Suprapubic skin (tissue), 4 donors: ENCODE measurements at regions not wholly inside any gene's neighbourhood (a gene's known extent, or its start where the extent isn't known, plus 50 kb on each side); places are given as distances from the start of the nearest gene placed in this dataset.
"Not testable (repeated sequence)": the region's sequence is repeated elsewhere in the genome, so short reads cannot be mapped to it uniquely, and the experiment has no call there.

ENCODE experiments used
- CTCF ChIP-seq, 2 donors: fragments of 200-600 bp in 1 of 2; fragments of 450-650 bp in 1 of 2; sonication (generic) in 1 of 2; IDR thresholded peaks; one replicate each; pipeline ENCODE4 v1.5.1; 2016 to 2019; ENCODE audit warnings: antibody characterized with exemption in 2 of 2, mild to moderate bottlenecking in 1 of 2, moderate library complexity in 1 of 2
- EP300 ChIP-seq: sonication (generic); formaldehyde crosslinking; IDR thresholded peaks from one replicate; pipeline ENCODE4 v1.6.1; 2017; ENCODE audit warnings: antibody characterized with exemption
- POLR2A ChIP-seq, 2 donors: fragments of 450-650 bp; IDR thresholded peaks; one replicate each; pipeline ENCODE4 v1.6.1; 2017; ENCODE audit warnings: antibody characterized with exemption in 2 of 2, mild to moderate bottlenecking in 2 of 2, moderate library complexity in 2 of 2
- POLR2AphosphoS5 ChIP-seq, 3 donors: sonication (generic); formaldehyde crosslinking; IDR thresholded peaks; one replicate each; pipeline ENCODE4 v1.6.1; 2017; ENCODE audit warnings: antibody characterized with exemption in 3 of 3

DNA sequence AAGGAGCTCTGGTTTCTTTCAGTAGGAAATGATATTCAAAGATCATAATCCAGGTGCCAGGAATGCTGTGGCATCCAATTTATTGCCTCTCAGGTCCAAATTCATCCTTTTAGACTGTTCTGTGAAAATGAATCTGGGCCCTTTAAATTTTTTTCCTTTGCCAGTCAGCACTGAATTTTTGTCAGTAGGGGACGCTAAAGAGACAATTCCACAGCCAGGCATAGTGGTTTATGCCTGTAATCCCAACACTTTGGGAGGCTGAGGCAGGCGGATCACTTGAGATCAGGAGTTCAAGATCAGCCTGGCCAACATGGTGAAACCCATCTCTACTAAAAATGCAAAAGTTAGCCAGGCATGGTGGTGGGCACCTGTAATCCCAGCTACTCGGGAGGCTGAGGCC is 60.9 kb upstream of the USP9X start:
- not testable (repeated sequence) for TF ChIP-seq CTCF (IDR thresholded peaks at IDR 0.05); POLR2AphosphoS5 (IDR thresholded peaks at IDR 0.05); POLR2A (IDR thresholded peaks at IDR 0.05); EP300
